Endodermal cell (in vitro differentiated cells): ENCODE measurements at regions not wholly inside any gene's neighbourhood (a gene's known extent, or its start where the extent isn't known, plus 50 kb on each side); places are given as distances from the start of the nearest gene placed in this dataset.

Source experiments
- DNase-seq: peaks from one replicate; pipeline ENCODE4 v3.0.0-alpha.2; 2017
- H3K27ac ChIP-seq: 2 replicates; pipeline ENCODE4 v1.5.1; 2013; ENCODE audit warnings: mild to moderate bottlenecking, low read depth, low read length, moderate library complexity
- H3K27me3 ChIP-seq: 2 replicates; pipeline ENCODE4 v1.6.1; 2013; ENCODE audit warnings: mild to moderate bottlenecking, low read length, moderate library complexity; ENCODE audit not compliant: insufficient read depth, control insufficient read depth, poor library complexity, severe bottlenecking
- H3K36me3 ChIP-seq: 2 replicates; pipeline ENCODE4 v1.7.0; 2013; ENCODE audit warnings: mild to moderate bottlenecking, low read length, moderate library complexity; ENCODE audit not compliant: control insufficient read depth, insufficient read depth
- H3K4me1 ChIP-seq: one replicate; pipeline ENCODE4 v1.7.0; 2013; ENCODE audit warnings: low read length; ENCODE audit not compliant: control insufficient read depth, insufficient read depth
- H3K4me3 ChIP-seq: 2 replicates; pipeline ENCODE4 v1.5.1; 2013; ENCODE audit warnings: mild to moderate bottlenecking, low read length, moderate library complexity
- H3K9ac ChIP-seq: 2 replicates; pipeline ENCODE4 v1.6.1; 2013; ENCODE audit warnings: mild to moderate bottlenecking, low read length, moderate library complexity; ENCODE audit not compliant: poor library complexity, severe bottlenecking; ENCODE audit errors: extremely low read depth
- H3K9me3 ChIP-seq: 2 replicates; pipeline ENCODE4 v1.6.1; 2013; ENCODE audit warnings: mild to moderate bottlenecking, low read length, moderate library complexity; ENCODE audit not compliant: control insufficient read depth
- H3K27ac Mint-ChIP-seq: 2 replicates; pipeline ENCODE4 v1.8.0; 2020; ENCODE audit warnings: mixed read lengths
- H3K27me3 Mint-ChIP-seq: 2 replicates; pipeline ENCODE4 v1.8.0; 2021; ENCODE audit warnings: mild to moderate bottlenecking, mixed read lengths; ENCODE audit not compliant: insufficient read depth
- H3K36me3 Mint-ChIP-seq: 2 replicates; pipeline ENCODE4 v1.8.0; 2020; ENCODE audit warnings: low read depth, mixed read lengths
- H3K4me1 Mint-ChIP-seq: 2 replicates; pipeline ENCODE4 v1.8.0; 2020; ENCODE audit warnings: mixed read lengths
- H3K4me3 Mint-ChIP-seq: 2 replicates; pipeline ENCODE4 v1.8.0; 2020; ENCODE audit warnings: mild to moderate bottlenecking, moderate library complexity, mixed read lengths
- H3K9me3 Mint-ChIP-seq: 2 replicates; pipeline ENCODE4 v1.8.0; 2020; ENCODE audit warnings: mild to moderate bottlenecking, mixed read lengths
- CTCF ChIP-seq: fragments of 200-600 bp; sonication (generic); conservative IDR thresholded peaks from 2 replicates; pipeline ENCODE4 v1.5.0; 2021; ENCODE audit warnings: antibody characterized with exemption, mild to moderate bottlenecking
- WGBS, 2 experiments: methylation state at CpG; one replicate each; pipeline versions ENCODE4 v1.1.5 to v1.1.7; 2013; ENCODE audit warnings: missing lambda C conversion rate in 2 of 2, mixed read lengths in 1 of 2; ENCODE audit not compliant: insufficient coverage in 1 of 2, insufficient read length in 1 of 2; 5-methylcytosine and 5-hydroxymethylcytosine counted together

DNA sequence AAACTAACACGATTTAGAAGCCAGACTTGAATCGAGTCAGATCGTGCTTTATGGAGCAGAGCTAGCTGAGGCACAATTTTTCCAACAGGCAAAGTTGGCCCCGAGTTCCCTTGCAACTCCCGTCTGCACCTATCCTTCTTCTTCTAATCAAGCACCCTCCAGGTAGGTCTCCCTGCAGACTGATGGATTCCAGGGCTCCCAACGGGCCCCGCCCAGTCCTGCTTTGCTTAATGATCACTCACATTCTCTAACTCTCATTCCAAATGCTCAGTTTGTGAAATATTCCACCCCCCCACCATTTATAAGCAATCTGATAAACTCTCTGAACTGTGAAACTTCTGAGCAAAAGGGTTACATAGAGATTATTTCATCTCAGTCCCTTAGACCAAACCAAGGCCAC is 119.6 kb downstream of the SLC30A10 start:
- no peak for DNase-seq
- Mint-ChIP-seq H3K36me3 (no peaks in the 10 kb centered on the region), H3K27ac (no peak overlapping the region), H3K4me1 (peaks cover 2% of the 10 kb centered on the region), H3K27me3 (peaks cover 7% of the 10 kb centered on the region), H3K9me3 (no peaks in the 10 kb centered on the region), H3K4me3 (no peak overlapping the region)
- Histone ChIP-seq H3K36me3 (no peaks in the 10 kb centered on the region), H3K4me1 (no peaks in the 10 kb centered on the region), H3K27me3 (peaks cover 22% of the 10 kb centered on the region), H3K9ac (no peak overlapping the region), H3K27ac (no peak overlapping the region), H3K9me3 (no peaks in the 10 kb centered on the region), H3K4me3 (no peak overlapping the region)
- TF ChIP-seq CTCF = no peak
- 91 to 92% methylated on average over 5 to 7 of the region's 7 CpGs for WGBS, 2 experiments

DNA sequence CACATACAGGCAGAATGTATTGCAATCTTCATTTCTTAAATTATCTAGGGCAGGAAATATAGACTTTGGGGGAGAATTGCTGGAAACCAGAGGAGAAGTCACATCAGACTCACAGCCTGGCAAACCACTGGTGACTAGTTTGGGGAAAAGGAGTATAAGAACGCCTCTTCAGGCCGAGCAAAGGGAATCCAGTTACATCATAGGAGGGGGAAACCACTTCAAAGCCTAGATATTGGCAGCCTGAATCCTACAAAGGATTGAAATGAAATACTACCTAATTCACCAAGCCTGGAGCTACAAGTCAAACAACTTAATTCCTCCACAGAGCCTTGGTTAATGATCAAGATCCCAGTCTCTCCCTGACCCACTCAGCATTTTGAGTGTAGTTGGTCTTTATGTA is 121.7 kb downstream of the SLC30A10 start:
- Mint-ChIP-seq H3K4me3 (no peak overlapping the region), H3K27ac (no peak overlapping the region), H3K36me3 (no peaks in the 10 kb centered on the region), H3K9me3 (no peaks in the 10 kb centered on the region), H3K4me1 (peaks cover 4% of the 10 kb centered on the region), H3K27me3 (peaks cover 3% of the 10 kb centered on the region)
- H3K9ac ChIP-seq = no peak overlapping the region
- peaks cover 3% of the 10 kb centered on the region for H3K4me1 ChIP-seq
- WGBS, 2 experiments = 100% methylated on average over 2 of the region's 2 CpGs; no CpG with 5 or more reads in 1 of the 2 experiments
- peaks cover 12% of the 10 kb centered on the region for H3K27me3 ChIP-seq
- H3K4me3 ChIP-seq = no peak overlapping the region
- TF ChIP-seq CTCF = no peak
- DNase-seq = no peak
- no peaks in the 10 kb centered on the region for H3K9me3 ChIP-seq
- no peak overlapping the region for H3K27ac ChIP-seq
- H3K36me3 ChIP-seq = no peaks in the 10 kb centered on the region

DNA sequence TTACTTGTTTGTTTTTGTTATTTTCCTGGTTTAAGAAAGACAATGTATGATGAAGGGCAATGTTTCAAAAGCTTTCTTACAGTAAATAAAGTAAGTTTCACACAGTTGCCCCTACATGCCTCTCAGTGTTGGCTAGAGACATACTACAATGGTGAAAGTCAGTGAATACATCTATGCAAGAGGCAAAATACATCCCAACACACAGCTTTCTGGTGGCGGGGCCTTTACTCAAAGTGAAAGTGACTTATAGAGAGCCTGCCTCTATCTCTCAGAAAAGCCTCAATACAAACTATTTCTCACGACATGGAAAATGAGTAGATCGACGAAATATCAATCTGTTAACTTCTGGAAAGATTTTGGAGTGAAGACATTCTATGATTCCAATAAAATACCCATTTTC is 122.3 kb downstream of the SLC30A10 start:
- no peak for TF ChIP-seq CTCF
- Mint-ChIP-seq H3K4me3 (no peak overlapping the region), H3K4me1 (peaks cover 4% of the 10 kb centered on the region), H3K27me3 (peaks cover 1% of the 10 kb centered on the region), H3K27ac (no peak overlapping the region), H3K9me3 (no peaks in the 10 kb centered on the region), H3K36me3 (no peaks in the 10 kb centered on the region)
- Histone ChIP-seq H3K9me3 (no peaks in the 10 kb centered on the region), H3K27ac (no peak overlapping the region), H3K9ac (no peak overlapping the region), H3K36me3 (no peaks in the 10 kb centered on the region), H3K4me3 (no peak overlapping the region), H3K4me1 (peaks cover 3% of the 10 kb centered on the region), H3K27me3 (peaks cover 12% of the 10 kb centered on the region)
- WGBS, 2 experiments = 81% methylated on average over 4 of the region's 4 CpGs; no CpG with 5 or more reads in 1 of the 2 experiments
- DNase-seq = no peak
